GM12891 (cell line): ENCODE measurements at regions not wholly inside any gene's neighbourhood (a gene's known extent, or its start where the extent isn't known, plus 50 kb on each side); places are given as distances from the start of the nearest gene placed in this dataset.

Experiments used
- POLR2A ChIP-seq: IDR thresholded peaks from 2 replicates; pipeline ENCODE4 v1.6.1; 2011; ENCODE audit warnings: low read depth, low read length, control low read depth
- POLR2AphosphoS5 ChIP-seq: IDR thresholded peaks from 2 replicates; pipeline ENCODE4 v1.6.1; 2011; ENCODE audit warnings: low read depth, low read length, control low read depth
- TAF1 ChIP-seq: IDR thresholded peaks from 2 replicates; pipeline ENCODE4 v1.6.1; 2011; ENCODE audit warnings: low read depth, low read length, control low read depth

DNA sequence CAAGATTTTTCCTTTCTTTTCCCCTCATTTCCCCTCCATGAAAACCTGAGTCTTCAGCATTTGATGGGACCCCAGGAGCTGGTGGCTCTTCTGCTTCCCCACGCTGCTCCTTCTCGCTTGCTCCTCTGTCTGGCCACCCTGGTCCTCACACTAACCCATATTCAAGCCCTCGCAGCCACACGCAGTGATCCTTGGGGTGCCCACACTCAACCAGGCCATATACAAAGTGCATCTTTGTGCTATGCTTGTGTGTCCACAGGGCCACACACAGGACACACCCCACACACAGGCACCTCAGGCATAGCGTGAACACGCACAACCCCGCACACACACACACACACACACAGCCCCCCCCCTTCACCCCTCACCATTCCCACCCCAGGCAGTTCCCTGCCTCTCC lies 132.1 kb downstream of the URI1 start:
- TF ChIP-seq POLR2A (no peak), POLR2AphosphoS5 (no peak), TAF1 (no peak)
